LNCaP clone FGC (cell line): ENCODE measurements at regions not wholly inside any gene's neighbourhood (a gene's known extent, or its start where the extent isn't known, plus 50 kb on each side); places are given as distances from the start of the nearest gene placed in this dataset.

Source experiments
- DNase-seq: peaks from one replicate; pipeline ENCODE4 v3.0.0-alpha.2; 2011; ENCODE audit warnings: low read depth
- H3K4me3 ChIP-seq: 2 replicates; pipeline ENCODE4 v1.5.1; 2011; ENCODE audit warnings: mild to moderate bottlenecking, low read depth, low read length, control low read depth
- TF ChIP-seq, protein P1 (sequence below): IDR thresholded peaks from 2 replicates; pipeline ENCODE4 v1.5.1; 2012; ENCODE audit warnings: mild to moderate bottlenecking; ENCODE audit not compliant: control insufficient read depth, insufficient read depth; ENCODE audit errors: extremely low read depth

DNA sequence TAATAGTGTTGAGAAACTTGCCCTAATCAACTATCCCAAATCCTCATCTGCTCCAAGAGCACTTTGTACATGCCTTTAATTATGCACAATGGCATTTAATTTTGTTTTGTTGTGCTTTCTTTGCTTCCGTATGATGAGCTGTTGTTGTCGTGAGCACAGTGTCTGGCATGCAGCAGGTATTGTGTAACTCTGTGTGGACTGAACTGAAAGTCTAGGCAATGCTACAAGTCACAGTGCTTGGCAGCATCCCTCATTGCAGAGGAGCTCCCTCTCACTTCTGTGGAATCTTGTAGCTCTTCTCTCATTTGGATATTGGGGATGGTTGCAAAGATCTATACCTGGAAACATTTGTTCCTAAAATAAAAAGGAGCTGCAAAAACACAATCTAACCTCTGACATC is 502.2 kb upstream of the CA10 start:
- DNase-seq: no peak
- H3K4me3 ChIP-seq: no peak overlapping the region
- TF ChIP-seq, protein P1, sequence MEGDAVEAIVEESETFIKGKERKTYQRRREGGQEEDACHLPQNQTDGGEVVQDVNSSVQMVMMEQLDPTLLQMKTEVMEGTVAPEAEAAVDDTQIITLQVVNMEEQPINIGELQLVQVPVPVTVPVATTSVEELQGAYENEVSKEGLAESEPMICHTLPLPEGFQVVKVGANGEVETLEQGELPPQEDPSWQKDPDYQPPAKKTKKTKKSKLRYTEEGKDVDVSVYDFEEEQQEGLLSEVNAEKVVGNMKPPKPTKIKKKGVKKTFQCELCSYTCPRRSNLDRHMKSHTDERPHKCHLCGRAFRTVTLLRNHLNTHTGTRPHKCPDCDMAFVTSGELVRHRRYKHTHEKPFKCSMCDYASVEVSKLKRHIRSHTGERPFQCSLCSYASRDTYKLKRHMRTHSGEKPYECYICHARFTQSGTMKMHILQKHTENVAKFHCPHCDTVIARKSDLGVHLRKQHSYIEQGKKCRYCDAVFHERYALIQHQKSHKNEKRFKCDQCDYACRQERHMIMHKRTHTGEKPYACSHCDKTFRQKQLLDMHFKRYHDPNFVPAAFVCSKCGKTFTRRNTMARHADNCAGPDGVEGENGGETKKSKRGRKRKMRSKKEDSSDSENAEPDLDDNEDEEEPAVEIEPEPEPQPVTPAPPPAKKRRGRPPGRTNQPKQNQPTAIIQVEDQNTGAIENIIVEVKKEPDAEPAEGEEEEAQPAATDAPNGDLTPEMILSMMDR: no peak

DNA sequence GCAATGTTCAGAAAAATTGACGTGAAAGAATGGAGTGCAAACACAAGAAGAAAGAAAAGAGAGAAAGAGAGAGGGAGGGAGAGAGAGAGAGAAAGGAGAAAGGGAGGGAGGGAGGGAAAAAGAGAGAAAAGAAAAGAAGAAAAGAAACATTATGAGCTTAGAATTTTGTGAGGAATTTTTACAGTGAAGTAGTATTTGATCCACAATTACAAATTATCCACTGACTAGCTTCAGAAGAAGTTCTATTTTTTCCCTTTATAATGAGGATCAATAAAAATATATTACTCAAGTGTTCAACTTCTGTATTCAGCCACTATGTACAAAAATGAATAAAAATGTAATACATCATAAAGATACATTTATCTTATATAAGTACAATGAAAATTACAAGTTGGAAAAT is 494.5 kb upstream of the CA10 start:
- DNase-seq: no peak
- TF ChIP-seq, protein P1: no peak
- no peak overlapping the region for H3K4me3 ChIP-seq

DNA sequence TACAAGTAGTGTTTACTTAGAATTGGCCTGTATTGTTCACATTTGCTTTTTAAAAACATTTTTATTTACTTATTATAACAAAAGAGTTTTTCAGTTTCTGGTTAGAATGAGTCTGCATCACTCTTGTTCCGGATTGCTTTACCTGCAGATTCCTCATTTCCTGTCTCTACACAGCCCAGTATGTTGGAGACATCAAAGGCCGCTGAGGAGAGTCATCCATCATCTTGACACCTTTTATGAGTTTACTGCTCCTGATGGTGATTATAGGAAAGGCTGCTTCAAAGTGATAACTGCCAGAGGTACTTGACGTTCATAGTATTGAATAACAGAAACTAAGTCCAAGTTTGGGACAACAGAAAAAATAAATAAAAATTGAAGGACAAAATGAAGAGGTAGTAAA is 490.5 kb upstream of the CA10 start:
- TF ChIP-seq, protein P1: no peak
- no peak overlapping the region for H3K4me3 ChIP-seq
- no peak for DNase-seq

DNA sequence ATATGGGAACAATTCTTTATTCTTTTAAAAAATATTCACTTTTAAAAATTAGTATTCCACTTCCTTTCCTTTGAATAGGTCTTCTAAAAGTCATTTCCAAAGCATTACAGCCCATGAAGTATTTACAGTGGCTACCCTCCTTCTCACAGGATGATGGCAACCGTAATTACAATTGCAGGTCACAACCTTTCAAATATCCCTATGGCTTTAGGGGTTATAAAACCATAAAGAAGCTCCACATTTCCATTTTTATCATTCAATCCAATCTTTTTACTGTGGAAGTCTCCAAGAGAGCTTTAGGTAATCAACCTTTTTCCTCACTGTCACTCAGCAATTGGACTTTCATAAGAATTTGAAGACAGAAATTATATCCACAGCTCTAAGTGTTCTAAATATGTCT is 488.9 kb upstream of the CA10 start:
- TF ChIP-seq, protein P1: no peak
- H3K4me3 ChIP-seq: no peak overlapping the region
- DNase-seq: no peak

DNA sequence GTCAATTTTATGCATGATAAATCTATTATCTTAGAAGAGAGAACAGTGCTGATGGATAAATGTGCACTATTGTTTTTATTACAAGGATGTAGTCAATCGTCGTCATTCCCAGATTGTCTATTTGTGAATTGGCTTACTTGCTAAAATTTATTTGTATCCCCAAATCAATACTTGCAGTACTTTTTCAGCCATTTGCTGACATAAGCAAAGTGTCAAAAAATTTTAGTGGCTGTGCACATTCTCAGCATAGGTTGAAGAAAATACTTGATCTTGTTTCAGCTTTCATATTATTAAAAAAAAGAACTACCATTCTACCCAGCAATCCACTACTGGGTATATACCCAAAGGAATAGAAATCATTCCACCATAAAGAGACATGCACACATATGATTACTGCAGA is 477.9 kb upstream of the CA10 start:
- TF ChIP-seq, protein P1: no peak
- no peak overlapping the region for H3K4me3 ChIP-seq
- no peak for DNase-seq

DNA sequence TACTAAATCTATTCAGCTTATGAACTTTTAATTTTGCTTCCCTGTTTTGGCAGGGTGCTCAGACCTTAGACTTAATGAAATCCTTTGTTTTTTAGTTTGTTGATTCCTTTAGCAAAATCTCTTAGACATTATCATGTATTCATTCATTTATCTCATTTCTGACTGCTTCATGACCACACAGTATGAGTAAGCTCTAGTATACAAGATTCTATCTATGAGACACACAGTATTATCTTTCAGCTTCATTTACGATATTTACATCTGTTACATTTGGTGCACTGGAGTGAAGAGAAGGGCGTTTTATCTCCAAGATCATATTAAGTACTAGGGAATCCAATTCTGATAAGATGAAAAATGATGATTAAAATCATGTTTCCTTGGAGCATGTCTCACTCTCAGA is 448.1 kb upstream of the CA10 start:
- TF ChIP-seq, protein P1: no peak
- no peak overlapping the region for H3K4me3 ChIP-seq
- no peak for DNase-seq

DNA sequence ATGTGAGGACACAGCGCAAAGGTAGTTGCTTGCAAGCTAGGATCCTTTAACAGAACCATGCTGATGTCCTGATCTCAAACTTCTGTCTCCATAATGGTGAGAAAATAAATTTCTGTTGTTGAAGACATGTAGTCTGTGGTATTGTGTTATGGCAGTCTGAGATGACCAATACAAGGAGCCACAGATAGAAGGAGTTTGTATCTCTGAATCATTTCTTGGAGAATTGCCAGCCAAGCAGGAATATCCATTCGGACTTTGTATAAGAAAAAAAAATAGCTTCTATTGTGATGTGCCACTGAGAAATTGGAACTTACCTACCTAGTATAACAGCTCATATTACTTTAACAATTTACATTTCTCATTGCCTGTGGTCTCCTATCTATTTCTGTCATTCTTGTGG is 447.6 kb upstream of the CA10 start:
- no peak for DNase-seq
- TF ChIP-seq, protein P1: no peak

More for the DNA sequence above, 447.6 kb upstream of the CA10 start:
- no peak overlapping the region for H3K4me3 ChIP-seq
